Peyer's patch (tissue), 4 donors: ENCODE measurements at regions not wholly inside any gene's neighbourhood (a gene's known extent, or its start where the extent isn't known, plus 50 kb on each side); places are given as distances from the start of the nearest gene placed in this dataset.

ENCODE experiments used
- DNase-seq, 3 donors: peaks; one replicate each; pipeline ENCODE4 v3.0.0-alpha.2; 2017 to 2019
- H3K27ac ChIP-seq, 4 donors: fragments of 200-600 bp; sonication (generic); one replicate each; pipeline ENCODE4 v1.5.1; 2016 to 2019
- H3K27me3 ChIP-seq, 2 donors: fragments of 200-600 bp; sonication (generic); one replicate each; pipeline ENCODE4 v1.5.1; 2019
- H3K36me3 ChIP-seq, 3 donors: fragments of 200-600 bp; sonication (generic); one replicate each; pipeline ENCODE4 v1.5.1; 2016 to 2019
- H3K4me1 ChIP-seq, 4 donors: fragments of 200-600 bp; sonication (generic); one replicate each; pipeline ENCODE4 v1.5.1; 2016 to 2019
- H3K4me3 ChIP-seq, 4 donors: fragments of 200-600 bp; sonication (generic); 1 replicate in 3 of 4; 2 replicates in 1 of 4; pipeline ENCODE4 v1.5.1; 2016 to 2019; ENCODE audit warnings: mild to moderate bottlenecking in 1 of 4
- H3K9me3 ChIP-seq, 4 donors: fragments of 200-600 bp; sonication (generic); one replicate each; pipeline ENCODE4 v1.5.1; 2016 to 2019; ENCODE audit warnings: mild to moderate bottlenecking in 1 of 4
- CTCF ChIP-seq, 6 experiments: fragments of 450-650 bp in 4 of 6; fragments of 200-600 bp in 2 of 6; sonication (generic) in 1 of 6; IDR thresholded peaks; one replicate each; pipeline ENCODE4 v1.5.1; 2017 to 2019; ENCODE audit warnings: antibody characterized with exemption in 6 of 6, mild to moderate bottlenecking in 3 of 6, moderate library complexity in 1 of 6
- POLR2A ChIP-seq, 2 donors: fragments of 450-650 bp; IDR thresholded peaks; one replicate each; pipeline ENCODE4 v1.5.1; 2017; ENCODE audit warnings: antibody characterized with exemption in 2 of 2, mild to moderate bottlenecking in 2 of 2, moderate library complexity in 2 of 2

- H3K4me1 ChIP-seq: no peaks in the 10 kb centered on the region
- H3K27me3 ChIP-seq: no peaks in the 10 kb centered on the region
- H3K27ac ChIP-seq: no peak overlapping the region
- H3K36me3 ChIP-seq: no peaks in the 10 kb centered on the region
- no peaks in the 10 kb centered on the region for H3K9me3 ChIP-seq
- TF ChIP-seq CTCF (IDR thresholded peaks at IDR 0.05): no peak
- no peak for TF ChIP-seq POLR2A (IDR thresholded peaks at IDR 0.05)
- no peak overlapping the region for H3K4me3 ChIP-seq
- DNase-seq: no peak
Measured at GRCh38 chr14:97280526-97280925, 483.3 kb downstream of the VRK1 start.

- Histone ChIP-seq H3K27me3 (no peaks in the 10 kb centered on the region), H3K36me3 (no peaks in the 10 kb centered on the region), H3K27ac (no peak overlapping the region), H3K4me1 (no peaks in the 10 kb centered on the region), H3K9me3 (no peaks in the 10 kb centered on the region), H3K4me3 (no peak overlapping the region)
- TF ChIP-seq POLR2A (IDR thresholded peaks at IDR 0.05) (no peak), CTCF (IDR thresholded peaks at IDR 0.05) (no peak)
- no peak for DNase-seq
Measured at GRCh38 chr14:97281741-97282140, 484.6 kb downstream of the VRK1 start.

- no peak for TF ChIP-seq POLR2A (IDR thresholded peaks at IDR 0.05)
- TF ChIP-seq CTCF (IDR thresholded peaks at IDR 0.05): no peak
- Histone ChIP-seq H3K36me3 (no peaks in the 10 kb centered on the region), H3K27me3 (no peaks in the 10 kb centered on the region)
Measured at GRCh38 chr14:97282210-97283004, 485.2 kb downstream of the VRK1 start.

GRCh38 chr14:97283005-97283403 is 485.8 kb downstream of the VRK1 start:
- Histone ChIP-seq H3K9me3 (no peaks in the 10 kb centered on the region), H3K27me3 (no peaks in the 10 kb centered on the region), H3K4me3 (no peak overlapping the region), H3K4me1 (no peaks in the 10 kb centered on the region), H3K36me3 (no peaks in the 10 kb centered on the region), H3K27ac (no peak overlapping the region)
- no peak for TF ChIP-seq POLR2A (IDR thresholded peaks at IDR 0.05)
- no peak for TF ChIP-seq CTCF (IDR thresholded peaks at IDR 0.05)
- DNase-seq: no peak

More at GRCh38 chr14:97282210-97283004, 485.2 kb downstream of the VRK1 start:
- no peak for DNase-seq
- Histone ChIP-seq H3K4me3 (no peak overlapping the region), H3K4me1 (no peaks in the 10 kb centered on the region), H3K9me3 (no peaks in the 10 kb centered on the region), H3K27ac (no peak overlapping the region)

GRCh38 chr14:97283426-97283825 is 486.2 kb downstream of the VRK1 start:
- no peaks in the 10 kb centered on the region for H3K9me3 ChIP-seq
- no peaks in the 10 kb centered on the region for H3K36me3 ChIP-seq
- no peak overlapping the region for H3K4me3 ChIP-seq
- TF ChIP-seq POLR2A (IDR thresholded peaks at IDR 0.05): no peak
- no peak for TF ChIP-seq CTCF (IDR thresholded peaks at IDR 0.05)
- H3K27ac ChIP-seq: no peak overlapping the region
- DNase-seq: no peak
- H3K4me1 ChIP-seq: no peaks in the 10 kb centered on the region
- H3K27me3 ChIP-seq: no peaks in the 10 kb centered on the region
